IMR-90 (cell line): ENCODE measurements at regions not wholly inside any gene's neighbourhood (a gene's known extent, or its start where the extent isn't known, plus 50 kb on each side); places are given as distances from the start of the nearest gene placed in this dataset.

Source experiments
- BHLHE40 ChIP-seq: fragments of 150-350 bp; IDR thresholded peaks from 2 replicates; pipeline ENCODE4 v1.6.1; 2016; ENCODE audit warnings: mild to moderate bottlenecking, low read depth, low read length
- CEBPB ChIP-seq: IDR thresholded peaks from 2 replicates; pipeline ENCODE4 v1.6.1; 2012; ENCODE audit warnings: low read depth, low read length, improper control_type of control experiment
- CTCF ChIP-seq: conservative IDR thresholded peaks from 2 replicates; pipeline ENCODE4 v1.5.1; 2012; ENCODE audit warnings: mild to moderate bottlenecking, low read depth, low read length, improper control_type of control experiment
- FOS ChIP-seq: fragments of 150-350 bp; IDR thresholded peaks from 2 replicates; pipeline ENCODE4 v1.6.1; 2016; ENCODE audit warnings: low read depth, low read length
- MAFK ChIP-seq: IDR thresholded peaks from 2 replicates; pipeline ENCODE4 v1.6.1; 2012; ENCODE audit warnings: low read depth, low read length, improper control_type of control experiment
- MAZ ChIP-seq: IDR thresholded peaks from 2 replicates; pipeline ENCODE4 v1.6.1; 2012; ENCODE audit warnings: low read depth, mild to moderate bottlenecking, low read length, improper control_type of control experiment, moderate library complexity, borderline replicate concordance
- MXI1 ChIP-seq: IDR thresholded peaks from 2 replicates; pipeline ENCODE4 v1.6.1; 2012; ENCODE audit warnings: low read depth, mild to moderate bottlenecking, low read length, moderate library complexity, borderline replicate concordance
- POLR2A ChIP-seq: IDR thresholded peaks from 2 replicates; pipeline ENCODE4 v1.6.1; 2012; ENCODE audit warnings: mild to moderate bottlenecking, low read depth, low read length
- RAD21 ChIP-seq: IDR thresholded peaks from 2 replicates; pipeline ENCODE4 v1.6.1; 2012; ENCODE audit warnings: low read length, improper control_type of control experiment
- RCOR1 ChIP-seq: IDR thresholded peaks from 2 replicates; pipeline ENCODE4 v1.6.1; 2012; ENCODE audit warnings: mild to moderate bottlenecking, low read length, improper control_type of control experiment; ENCODE audit not compliant: insufficient replicate concordance
- RFX5 ChIP-seq: IDR thresholded peaks from 2 replicates; pipeline ENCODE4 v1.8.0; 2012; ENCODE audit warnings: low read depth, mild to moderate bottlenecking, low read length, moderate library complexity
- SMC3 ChIP-seq: fragments of 150-350 bp; IDR thresholded peaks from 2 replicates; pipeline ENCODE4 v1.6.1; 2016; ENCODE audit warnings: low read depth, mild to moderate bottlenecking, antibody characterized with exemption, low read length, moderate library complexity
- USF2 ChIP-seq: fragments of 150-350 bp; IDR thresholded peaks from 2 replicates; pipeline ENCODE4 v1.6.1; 2017; ENCODE audit warnings: mild to moderate bottlenecking, antibody characterized with exemption, low read length, low read depth

DNA sequence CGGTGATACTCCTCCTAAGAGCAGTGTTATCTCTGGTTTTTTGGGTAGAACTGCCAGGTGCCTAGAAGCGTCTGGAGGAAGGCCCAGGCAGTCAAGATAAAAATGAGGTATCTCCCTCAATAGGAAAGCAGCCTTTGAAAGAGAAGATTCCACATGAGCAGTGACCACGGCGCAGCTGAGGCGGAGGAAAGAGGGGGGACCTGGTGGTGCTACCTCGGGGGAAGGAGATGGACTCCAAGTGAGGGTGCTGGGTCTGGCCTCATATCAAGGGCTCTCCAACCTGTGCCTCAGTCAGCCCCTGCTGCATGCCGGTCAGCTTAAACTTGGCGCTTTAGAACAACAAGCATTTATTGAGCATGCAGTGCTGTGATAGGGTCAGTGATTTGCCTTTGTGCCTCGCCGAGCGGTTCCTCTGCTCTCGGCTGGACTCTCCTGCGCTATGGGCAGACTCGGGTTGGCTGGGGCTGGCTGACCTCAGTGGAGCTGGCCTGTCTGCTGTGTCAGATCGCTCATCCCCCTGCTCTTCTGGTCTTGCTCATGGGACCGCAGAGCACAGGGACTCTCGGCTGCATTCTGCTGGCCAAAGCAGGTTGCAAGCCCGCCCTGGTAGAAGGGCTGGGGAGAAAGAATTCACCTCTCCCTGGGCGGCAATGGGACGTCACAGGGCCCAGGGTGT lies 121.1 kb upstream of the IRX4 start:
- TF ChIP-seq CTCF, result no peak
- TF ChIP-seq CEBPB, result no peak
- no peak for TF ChIP-seq RCOR1
- no peak for TF ChIP-seq MAFK
- no peak for TF ChIP-seq POLR2A
- no peak for TF ChIP-seq FOS
- no peak for TF ChIP-seq MXI1
- no peak for TF ChIP-seq BHLHE40
- TF ChIP-seq RAD21, result no peak
- TF ChIP-seq USF2, result no peak
- no peak for TF ChIP-seq RFX5
- TF ChIP-seq SMC3, result no peak
- no peak for TF ChIP-seq MAZ
